Kidney (tissue), 13 donors: ENCODE measurements at regions not wholly inside any gene's neighbourhood (a gene's known extent, or its start where the extent isn't known, plus 50 kb on each side); places are given as distances from the start of the nearest gene placed in this dataset.

ENCODE experiments used
- DNase-seq, 5 donors: peaks; one replicate each; pipeline ENCODE4 v3.0.0-alpha.2; 2013 to 2020
- FAIRE-seq: peaks from 2 replicates; lab custom pipeline; 2012; peaks lifted over from hg19 to GRCh38; lab: Jason Lieb, UNC
- H3K27ac ChIP-seq, 2 donors: one replicate each; pipeline ENCODE4 v1.7.0; 2013; ENCODE audit warnings: low read depth in 2 of 2, low read length in 2 of 2, inconsistent platforms in 1 of 2
- H3K27me3 ChIP-seq: one replicate; pipeline ENCODE4 v1.7.1; 2013; ENCODE audit warnings: low read length, inconsistent platforms; ENCODE audit not compliant: control insufficient read depth, insufficient read depth
- H3K36me3 ChIP-seq, 3 donors: one replicate each; pipeline versions ENCODE4 v1.7.0 to v1.7.1; 2013; ENCODE audit warnings: low read length in 3 of 3, control low read depth in 1 of 3, inconsistent platforms in 1 of 3; ENCODE audit not compliant: insufficient read depth in 3 of 3, control insufficient read depth in 2 of 3
- H3K4me1 ChIP-seq, 3 donors: one replicate each; pipeline versions ENCODE4 v1.7.0 to v1.7.1; 2013; ENCODE audit warnings: low read length in 3 of 3, inconsistent platforms in 1 of 3, low read depth in 1 of 3; ENCODE audit not compliant: control insufficient read depth in 2 of 3, insufficient read depth in 2 of 3
- H3K4me3 ChIP-seq, 3 donors: one replicate each; pipeline versions ENCODE4 v1.7.0 to v1.8.1; 2013; ENCODE audit warnings: low read length in 3 of 3, control low read depth in 1 of 3, inconsistent platforms in 1 of 3
- H3K9ac ChIP-seq, 3 donors: one replicate each; pipeline versions ENCODE4 v1.7.0 to v1.7.1; 2013; ENCODE audit warnings: low read length in 3 of 3, control low read depth in 1 of 3, inconsistent platforms in 1 of 3
- H3K9me3 ChIP-seq, 3 donors: one replicate each; pipeline versions ENCODE4 v1.7.0 to v1.7.1; 2013; ENCODE audit warnings: low read length in 3 of 3, control low read depth in 1 of 3, inconsistent platforms in 1 of 3; ENCODE audit not compliant: control insufficient read depth in 2 of 3, insufficient read depth in 1 of 3
- CTCF ChIP-seq: IDR thresholded peaks from 3 replicates; pipeline ENCODE4 v1.5.1; 2012; ENCODE audit warnings: mild to moderate bottlenecking, moderate library complexity, borderline replicate concordance; ENCODE audit not compliant: insufficient read depth; ENCODE audit errors: extremely low read depth
- intact Hi-C: fragments of 100-400 bp; cut with DNase I; formaldehyde crosslinking; loops from one replicate; pipeline ENCODE4 v1.11.1; 2022
- donor health status: control.
- donor health status: control.
- donor health status: control.
- donor health status: control.
- donor health status: control.
- donor health status: DM: yes; HTN: yes; CAD: no.
- donor health status: Normal renal cell carcinoma (clear cell type).

DNA sequence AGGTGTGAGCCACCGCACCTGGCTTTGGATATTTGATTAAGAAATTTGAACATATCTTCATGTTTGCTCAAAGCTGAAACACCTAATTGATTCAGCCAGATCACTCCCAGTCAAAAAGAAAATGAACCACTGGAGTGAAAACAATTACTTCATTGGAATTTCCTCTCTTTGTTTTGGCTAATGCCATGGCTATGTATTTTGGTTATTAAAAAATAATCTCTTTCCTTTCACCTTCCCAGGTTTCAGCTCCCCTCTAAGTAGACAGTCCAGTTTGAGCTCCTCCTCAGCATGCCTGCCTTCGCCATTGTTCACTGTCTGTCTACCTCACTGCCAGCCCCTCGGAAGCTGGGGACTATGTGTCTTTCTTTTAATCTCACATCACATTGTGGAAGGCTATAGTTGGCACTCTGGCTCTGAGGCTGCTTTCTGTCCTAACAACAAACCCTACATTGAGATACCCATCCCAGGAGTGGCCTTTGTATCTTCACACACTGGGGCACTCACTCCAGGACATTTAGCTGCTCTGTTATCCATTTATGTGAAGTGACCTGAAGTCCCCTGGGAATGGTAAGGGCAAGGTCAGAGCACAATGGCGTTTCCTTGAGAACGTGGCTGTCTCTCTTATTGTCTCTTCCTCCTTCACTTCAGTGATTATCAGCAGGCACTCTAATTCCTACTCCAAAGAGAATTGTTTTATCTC lies 764.0 kb upstream of the CITED2 start:
- Histone ChIP-seq H3K27ac (no peak overlapping the region), H3K4me3 (no peak overlapping the region)

GRCh38 chr6:140134224-140134623 lies 759.8 kb upstream of the CITED2 start:
- H3K4me1 ChIP-seq = no peaks in the 10 kb centered on the region
- FAIRE-seq (no peak), DNase-seq (no peak)
- H3K9ac ChIP-seq = no peak overlapping the region
- H3K27ac ChIP-seq = no peak overlapping the region
- no peak overlapping the region for H3K4me3 ChIP-seq
- peaks cover 0 to 11% (median 6%) of the 10 kb centered on the region in 3 donors for H3K9me3 ChIP-seq
- intact Hi-C loops = no loop called here
- no peak for TF ChIP-seq CTCF
- H3K27me3 ChIP-seq = no peaks in the 10 kb centered on the region
- H3K36me3 ChIP-seq = no peaks in the 10 kb centered on the region

More for the DNA sequence above, 764.0 kb upstream of the CITED2 start:
- H3K27me3 ChIP-seq = no peaks in the 10 kb centered on the region
- no peaks in the 10 kb centered on the region for H3K4me1 ChIP-seq
- peak in 1 of 5 donors; percentile 2 for DNase-seq
- H3K9ac ChIP-seq = no peak overlapping the region
- no peak for FAIRE-seq
- intact Hi-C loops = no loop called here
- peaks cover 0 to 4% (median 0%) of the 10 kb centered on the region in 3 donors for H3K9me3 ChIP-seq
- H3K36me3 ChIP-seq = no peaks in the 10 kb centered on the region
- TF ChIP-seq CTCF = no peak

DNA sequence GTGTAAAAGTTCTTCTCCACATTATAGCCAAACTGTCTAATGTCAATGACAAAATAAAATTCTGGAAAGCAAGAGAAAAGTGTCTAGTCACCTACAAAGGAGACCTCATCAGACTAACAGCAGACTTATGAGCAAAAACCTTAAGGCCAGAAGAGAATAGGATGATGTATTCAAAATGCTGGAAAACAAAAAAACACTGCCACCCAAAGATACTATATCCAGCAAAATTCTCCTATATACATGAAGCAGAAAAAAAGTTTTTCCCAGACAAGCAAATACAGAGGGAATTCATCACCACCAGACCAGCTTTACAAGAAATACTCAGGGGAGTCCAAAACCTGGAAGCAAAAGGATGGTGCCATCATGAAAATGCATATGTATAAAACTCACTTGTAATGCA lies 755.6 kb upstream of the CITED2 start:
- H3K9me3 ChIP-seq = peaks cover 0 to 10% (median 6%) of the 10 kb centered on the region in 3 donors
- FAIRE-seq (no peak), DNase-seq (no peak)
- H3K4me1 ChIP-seq = no peaks in the 10 kb centered on the region
- no peaks in the 10 kb centered on the region for H3K27me3 ChIP-seq
- H3K9ac ChIP-seq = no peak overlapping the region
- H3K36me3 ChIP-seq = no peaks in the 10 kb centered on the region
- H3K27ac ChIP-seq = no peak overlapping the region
- H3K4me3 ChIP-seq = no peak overlapping the region
- intact Hi-C loops = no loop called here
- no peak for TF ChIP-seq CTCF
